Ovary (tissue), 3 donors: ENCODE measurements at regions not wholly inside any gene's neighbourhood (a gene's known extent, or its start where the extent isn't known, plus 50 kb on each side); places are given as distances from the start of the nearest gene placed in this dataset.

Experiments
- CTCF ChIP-seq, 3 donors: fragments of 450-650 bp in 2 of 3; fragments of 200-600 bp in 1 of 3; IDR thresholded peaks; one replicate each; pipeline versions ENCODE4 v1.5.1 to v1.8.0; 2016 to 2022; ENCODE audit warnings: antibody characterized with exemption in 3 of 3, mild to moderate bottlenecking in 1 of 3
- POLR2A ChIP-seq: fragments of 450-650 bp; IDR thresholded peaks from one replicate; pipeline ENCODE4 v1.6.1; 2017; ENCODE audit warnings: antibody characterized with exemption, mild to moderate bottlenecking, moderate library complexity
- donor health status: DM: no; HTN: no; CAD: no.

DNA sequence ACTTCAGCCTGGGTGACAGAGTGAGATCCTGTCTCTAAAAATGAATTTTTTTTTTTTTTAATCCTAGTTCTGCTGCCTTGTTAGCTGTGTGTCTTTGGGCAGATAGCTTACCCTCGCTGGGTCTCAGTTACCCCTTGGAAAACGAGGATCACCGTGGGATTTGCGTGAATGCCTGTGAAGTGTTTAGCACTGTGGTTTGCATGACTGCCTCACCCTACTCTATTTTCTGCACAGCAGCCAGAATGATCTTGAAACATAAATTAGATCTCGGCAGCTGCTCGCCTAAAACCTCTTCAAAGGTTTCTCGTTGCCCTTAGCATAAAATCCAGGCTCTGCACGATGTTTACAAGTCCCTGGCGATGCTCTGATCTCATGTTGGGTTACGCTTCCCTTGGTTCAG is 71.2 kb upstream of the GRIN2A start:
- TF ChIP-seq CTCF (IDR thresholded peaks at IDR 0.05) (no peak), POLR2A (no peak)
